DND-41 (cell line): ENCODE measurements at regions not wholly inside any gene's neighbourhood (a gene's known extent, or its start where the extent isn't known, plus 50 kb on each side); places are given as distances from the start of the nearest gene placed in this dataset.

ENCODE experiments used
- ATAC-seq: fragments of 200-7000 bp; cut with Tn5 transposase; 3 replicates; pipeline ENCODE4 v1.9.1; 2021; ENCODE audit warnings: low read depth; ENCODE audit not compliant: insufficient read depth
- DNase-seq: peaks from one replicate; pipeline ENCODE4 v3.0.0-alpha.2; 2020
- H2AFZ ChIP-seq: 2 replicates; pipeline ENCODE4 v1.6.0; 2012; ENCODE audit warnings: low read depth, low read length
- H3K27ac ChIP-seq: 2 replicates; pipeline ENCODE4 v1.5.1; 2012; ENCODE audit warnings: low read length, inconsistent platforms
- H3K27me3 ChIP-seq: fragments of 200-600 bp; sonication (generic); 2 replicates; pipeline ENCODE4 v1.6.0; 2012; ENCODE audit warnings: low read length, mild to moderate bottlenecking, inconsistent platforms; ENCODE audit not compliant: insufficient read depth, poor library complexity
- H3K36me3 ChIP-seq: 2 replicates; pipeline ENCODE4 v1.5.1; 2012; ENCODE audit warnings: low read length, inconsistent platforms; ENCODE audit not compliant: insufficient read depth
- H3K4me1 ChIP-seq: 2 replicates; pipeline ENCODE4 v1.5.1; 2012; ENCODE audit warnings: mild to moderate bottlenecking, low read length; ENCODE audit not compliant: insufficient read depth
- H3K4me2 ChIP-seq: 2 replicates; pipeline ENCODE4 v1.6.0; 2012; ENCODE audit warnings: mild to moderate bottlenecking, moderate library complexity, low read length, inconsistent platforms; ENCODE audit not compliant: insufficient read depth
- H3K4me3 ChIP-seq, 2 experiments: fragments of 200-600 bp in 1 of 2; shearing (Covaris generic) in 1 of 2; 2 replicates each; pipeline ENCODE4 v1.5.1; 2012 to 2016; ENCODE audit warnings: inconsistent platforms in 2 of 2, low read length in 2 of 2, mild to moderate bottlenecking in 2 of 2, low read depth in 1 of 2, moderate library complexity in 1 of 2
- H3K79me2 ChIP-seq: 2 replicates; pipeline ENCODE4 v1.6.0; 2012; ENCODE audit warnings: low read length, inconsistent platforms; ENCODE audit not compliant: insufficient read depth
- H3K9ac ChIP-seq: 2 replicates; pipeline ENCODE4 v1.6.0; 2012; ENCODE audit warnings: low read depth, mild to moderate bottlenecking, inconsistent platforms, low read length, moderate library complexity
- H3K9me3 ChIP-seq: 2 replicates; pipeline ENCODE4 v1.5.1; 2012; ENCODE audit warnings: low read length, moderate library complexity, mild to moderate bottlenecking, inconsistent platforms; ENCODE audit not compliant: insufficient read depth, severe bottlenecking
- H4K20me1 ChIP-seq: 2 replicates; pipeline ENCODE4 v1.6.0; 2012; ENCODE audit warnings: low read length; ENCODE audit not compliant: insufficient read depth
- CTCF ChIP-seq: IDR thresholded peaks from 2 replicates; pipeline ENCODE4 v1.5.1; 2012; ENCODE audit warnings: borderline replicate concordance, low read length, moderate library complexity, mild to moderate bottlenecking; ENCODE audit not compliant: poor library complexity, severe bottlenecking; ENCODE audit errors: extremely low read depth
- EZH2 ChIP-seq: IDR thresholded peaks from 3 replicates; pipeline ENCODE4 v1.6.1; 2012; ENCODE audit warnings: borderline replicate concordance, low read depth, mild to moderate bottlenecking, moderate library complexity, low read length, inconsistent platforms; ENCODE audit not compliant: severe bottlenecking

GRCh38 chr20:60086821-60087562 is 128.8 kb downstream of the CDH26 start:
- Histone ChIP-seq H3K36me3 (peaks cover 39% of the 10 kb centered on the region), H3K9ac (no peak overlapping the region), H3K27ac (0 out of 2 replicates have a peak overlapping the region, but pooled peaks have one; percentile 23), H3K4me1 (no peaks in the 10 kb centered on the region), H3K4me3 (no peak overlapping the region), H3K9me3 (peaks cover 6% of the 10 kb centered on the region), H3K79me2 (peaks cover 91% of the 10 kb centered on the region), H3K27me3 (no peaks in the 10 kb centered on the region), H3K4me2 (no peak overlapping the region), H2AFZ (no peak overlapping the region), H4K20me1 (peaks cover 62% of the 10 kb centered on the region; the same call in 1 of the 2 replicates)
- TF ChIP-seq CTCF, result no peak
- TF ChIP-seq EZH2, result no peak
- DNase-seq (no peak), ATAC-seq (no peak)

- H3K4me1 ChIP-seq, result no peaks in the 10 kb centered on the region
- DNase-seq (no peak), ATAC-seq (no peak)
- peaks cover 44% of the 10 kb centered on the region for H3K36me3 ChIP-seq
- H3K4me2 ChIP-seq, result no peak overlapping the region
- H3K27me3 ChIP-seq, result no peaks in the 10 kb centered on the region
- TF ChIP-seq EZH2 (no peak), CTCF (no peak)
- no peak overlapping the region for H3K9ac ChIP-seq
- peaks cover 59% of the 10 kb centered on the region; the same call in 1 of the 2 replicates for H4K20me1 ChIP-seq
- no peak overlapping the region for H3K27ac ChIP-seq
- H2AFZ ChIP-seq, result no peak overlapping the region
- peaks cover 91% of the 10 kb centered on the region for H3K79me2 ChIP-seq
- peaks cover 9% of the 10 kb centered on the region for H3K9me3 ChIP-seq
- no peak overlapping the region for H3K4me3 ChIP-seq
Observed at GRCh38 chr20:60087563-60088105, 129.4 kb downstream of the CDH26 start.

- DNase-seq (no peak), ATAC-seq (no peak)
- Histone ChIP-seq H3K4me3 (no peak overlapping the region), H3K27me3 (no peaks in the 10 kb centered on the region), H3K9ac (no peak overlapping the region), H3K79me2 (peaks cover 93% of the 10 kb centered on the region), H3K36me3 (peaks cover 47% of the 10 kb centered on the region), H3K4me2 (no peak overlapping the region), H3K9me3 (peaks cover 11% of the 10 kb centered on the region), H4K20me1 (peaks cover 58% of the 10 kb centered on the region; the same call in 1 of the 2 replicates), H3K27ac (no peak overlapping the region), H3K4me1 (no peaks in the 10 kb centered on the region), H2AFZ (no peak overlapping the region)
- TF ChIP-seq CTCF (no peak), EZH2 (no peak)
Observed at GRCh38 chr20:60088236-60088635, 130.0 kb downstream of the CDH26 start.
